ENCODE measurements at regions not wholly inside any gene's neighbourhood (a gene's known extent, or its start where the extent isn't known, plus 50 kb on each side); places are given as distances from the start of the nearest gene placed in this dataset.

DNA sequence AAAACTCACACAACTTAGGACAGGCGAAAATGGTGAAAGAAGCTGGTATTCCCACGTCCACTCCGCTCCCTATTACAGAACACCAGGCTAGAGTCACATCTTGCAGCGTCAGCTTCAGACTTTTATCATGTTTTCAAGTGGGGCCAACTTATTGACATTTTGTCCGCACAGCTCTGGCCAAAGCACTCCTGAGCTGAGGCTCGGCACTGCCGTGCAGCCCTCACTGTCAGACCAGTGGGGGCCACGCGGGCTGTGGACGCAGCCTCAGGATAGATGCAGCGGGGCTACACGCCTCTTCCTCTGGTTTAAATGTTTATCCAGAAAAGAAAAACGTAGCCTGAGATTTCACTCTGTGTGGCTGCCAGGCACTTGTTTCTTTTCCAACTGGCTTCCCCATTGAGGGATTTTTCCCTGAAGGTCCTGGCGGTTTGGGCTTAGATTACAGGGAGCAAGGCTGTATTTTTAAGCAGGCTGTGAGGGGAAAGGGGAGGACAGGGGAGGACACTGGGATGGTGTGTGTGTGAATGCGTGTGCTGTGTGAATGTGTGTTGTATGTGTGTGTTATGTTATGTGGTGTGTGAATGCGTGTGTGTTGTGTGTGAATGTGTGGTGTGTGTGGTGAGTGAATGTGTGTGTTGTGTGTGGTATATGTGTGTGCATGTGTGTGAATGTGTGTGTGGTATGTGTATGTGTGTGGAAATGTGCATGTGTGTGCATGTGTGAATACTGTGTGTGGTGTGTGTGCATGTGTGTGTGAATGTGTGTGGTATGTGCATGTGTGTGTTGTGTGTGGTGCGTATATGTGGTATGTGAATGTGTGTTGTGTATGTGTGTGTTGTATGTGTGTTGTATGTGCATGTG is 267.6 kb downstream of the DCDC2C start:
- no peak overlapping the region for H3K27ac ChIP-seq (replicated peaks in 1 of 4)
- intact Hi-C loops (cut with DNase I): no loop called here
- TF ChIP-seq POLR2A (IDR thresholded peaks at IDR 0.05; ENCODE audit: low read depth): no peak
- TF ChIP-seq, protein P1, sequence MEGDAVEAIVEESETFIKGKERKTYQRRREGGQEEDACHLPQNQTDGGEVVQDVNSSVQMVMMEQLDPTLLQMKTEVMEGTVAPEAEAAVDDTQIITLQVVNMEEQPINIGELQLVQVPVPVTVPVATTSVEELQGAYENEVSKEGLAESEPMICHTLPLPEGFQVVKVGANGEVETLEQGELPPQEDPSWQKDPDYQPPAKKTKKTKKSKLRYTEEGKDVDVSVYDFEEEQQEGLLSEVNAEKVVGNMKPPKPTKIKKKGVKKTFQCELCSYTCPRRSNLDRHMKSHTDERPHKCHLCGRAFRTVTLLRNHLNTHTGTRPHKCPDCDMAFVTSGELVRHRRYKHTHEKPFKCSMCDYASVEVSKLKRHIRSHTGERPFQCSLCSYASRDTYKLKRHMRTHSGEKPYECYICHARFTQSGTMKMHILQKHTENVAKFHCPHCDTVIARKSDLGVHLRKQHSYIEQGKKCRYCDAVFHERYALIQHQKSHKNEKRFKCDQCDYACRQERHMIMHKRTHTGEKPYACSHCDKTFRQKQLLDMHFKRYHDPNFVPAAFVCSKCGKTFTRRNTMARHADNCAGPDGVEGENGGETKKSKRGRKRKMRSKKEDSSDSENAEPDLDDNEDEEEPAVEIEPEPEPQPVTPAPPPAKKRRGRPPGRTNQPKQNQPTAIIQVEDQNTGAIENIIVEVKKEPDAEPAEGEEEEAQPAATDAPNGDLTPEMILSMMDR (IDR thresholded peaks at IDR 0.05): no peak
- no peak for TF ChIP-seq POLR2AphosphoS5 (IDR thresholded peaks at IDR 0.05)
- no peak for TF ChIP-seq EP300 (IDR thresholded peaks at IDR 0.05)
- H3K4me3 ChIP-seq: no peak overlapping the region
- H3K27me3 ChIP-seq: peaks cover 0 to 44% (median 0%) of the 10 kb centered on the region in 4 donors
- peak; percentile 68 for DNase-seq (ENCODE audit: extremely low spot score)
- no peaks in the 10 kb centered on the region for H3K4me1 ChIP-seq
- H3K9me3 ChIP-seq: no peaks in the 10 kb centered on the region
- WGBS: 54% methylated on average over 17 of the region's 17 CpGs
- no peaks in the 10 kb centered on the region for H3K36me3 ChIP-seq

DNA sequence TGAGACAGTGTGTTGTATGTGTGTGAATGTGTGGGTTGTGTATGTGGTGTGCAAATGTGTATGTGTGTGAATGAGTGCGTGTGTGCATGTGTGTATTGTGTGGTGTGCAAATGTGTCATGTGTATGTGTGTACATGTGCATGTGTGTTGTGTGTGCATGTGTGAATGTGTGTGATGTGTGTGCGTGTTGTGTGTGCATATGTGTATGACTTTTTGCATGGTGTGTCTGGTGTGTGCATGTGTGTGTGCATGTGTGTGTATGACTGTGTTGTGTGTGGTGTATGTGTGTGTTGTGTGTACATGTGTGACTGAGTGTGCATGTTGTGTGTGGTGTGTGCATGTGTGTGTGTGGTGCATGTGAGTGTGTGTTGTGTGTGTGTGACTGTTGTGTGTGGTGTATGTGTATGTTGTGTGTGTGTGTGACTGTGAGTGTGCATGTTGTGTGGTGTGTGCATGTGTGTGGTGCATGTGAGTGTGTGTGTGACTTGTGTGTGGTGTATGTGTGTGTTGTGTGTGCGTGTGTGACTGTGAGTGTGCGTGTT is 268.3 kb downstream of the DCDC2C start:
- TF ChIP-seq, protein P1 (IDR thresholded peaks at IDR 0.05): no peak
- TF ChIP-seq POLR2A (IDR thresholded peaks at IDR 0.05; ENCODE audit: low read depth) (no peak), POLR2AphosphoS5 (IDR thresholded peaks at IDR 0.05) (no peak), EP300 (IDR thresholded peaks at IDR 0.05) (no peak)

DNA sequence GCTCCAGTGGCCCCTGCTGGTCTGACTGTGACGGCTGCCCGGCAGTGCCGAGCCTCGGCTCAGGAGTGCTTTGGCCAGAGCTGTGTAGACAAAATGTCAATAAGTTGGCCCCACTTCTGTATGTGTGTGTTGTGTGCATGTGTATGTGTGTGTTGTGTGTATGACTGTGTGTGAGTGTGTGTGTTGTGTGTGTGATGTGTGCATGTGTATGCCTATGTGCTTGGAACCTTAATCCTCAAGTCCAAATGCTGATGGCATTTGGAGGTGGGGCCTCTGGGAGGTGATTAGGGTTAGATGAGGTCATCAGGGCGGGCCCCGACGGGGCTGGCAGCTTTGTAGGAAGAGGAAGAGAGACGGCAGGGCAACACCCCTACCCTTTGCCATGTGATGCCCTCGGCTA is 269.0 kb downstream of the DCDC2C start:
- DNase-seq (ENCODE audit: extremely low spot score): peak; percentile 64
- intact Hi-C loops (cut with DNase I): no loop called here
- no peak for TF ChIP-seq POLR2AphosphoS5 (IDR thresholded peaks at IDR 0.05)
- no peak for TF ChIP-seq EP300 (IDR thresholded peaks at IDR 0.05)
- no peak for TF ChIP-seq POLR2A (IDR thresholded peaks at IDR 0.05; ENCODE audit: low read depth)
- TF ChIP-seq, protein P1 (IDR thresholded peaks at IDR 0.05): no peak
- WGBS: 84% methylated on average over 5 of the region's 9 CpGs
- Histone ChIP-seq H3K27ac (replicated peaks in 1 of 4) (no peak overlapping the region), H3K4me1 (no peaks in the 10 kb centered on the region), H3K9me3 (no peaks in the 10 kb centered on the region), H3K4me3 (no peak overlapping the region), H3K36me3 (no peaks in the 10 kb centered on the region), H3K27me3 (peaks cover 0 to 38% (median 0%) of the 10 kb centered on the region in 4 donors)

More for the DNA sequence above, 268.3 kb downstream of the DCDC2C start:
- no peak overlapping the region for H3K27ac ChIP-seq (replicated peaks in 1 of 4)
- H3K9me3 ChIP-seq: no peaks in the 10 kb centered on the region
- H3K4me3 ChIP-seq: no peak overlapping the region
- peaks cover 0 to 43% (median 0%) of the 10 kb centered on the region in 4 donors for H3K27me3 ChIP-seq
- no peaks in the 10 kb centered on the region for H3K4me1 ChIP-seq
- 92% methylated on average over 4 of the region's 4 CpGs for WGBS
- no peaks in the 10 kb centered on the region for H3K36me3 ChIP-seq
- intact Hi-C loops (cut with DNase I): no loop called here
- DNase-seq (ENCODE audit: extremely low spot score): peak; percentile 42

DNA sequence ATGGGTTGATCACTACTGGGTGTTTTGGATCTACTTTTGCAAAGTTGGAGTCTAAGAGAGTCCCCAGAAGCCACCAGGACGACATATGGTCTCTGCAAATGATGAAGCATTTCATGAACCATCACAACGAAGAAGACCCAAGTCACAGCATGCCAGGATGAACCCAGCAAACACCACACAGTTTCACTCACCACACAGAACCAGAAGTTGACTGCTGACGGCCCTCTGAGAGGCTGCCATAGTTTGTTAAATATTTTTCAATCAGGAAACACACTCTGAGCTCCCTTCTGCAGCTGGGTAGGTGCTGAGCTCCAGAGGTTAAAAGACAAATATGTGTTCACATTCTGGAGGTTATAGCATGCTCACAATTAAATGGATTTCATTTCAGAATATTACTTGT is 271.4 kb downstream of the DCDC2C start:
- peak; percentile 74 for DNase-seq (ENCODE audit: extremely low spot score)
- WGBS: 73% methylated on average over 3 of the region's 3 CpGs
- TF ChIP-seq POLR2AphosphoS5 (IDR thresholded peaks at IDR 0.05) (no peak), POLR2A (IDR thresholded peaks at IDR 0.05; ENCODE audit: low read depth) (no peak)
- Histone ChIP-seq H3K36me3 (no peaks in the 10 kb centered on the region), H3K4me1 (no peaks in the 10 kb centered on the region), H3K27ac (replicated peaks in 1 of 4) (no peak overlapping the region), H3K9me3 (peaks cover 0 to 7% (median 0%) of the 10 kb centered on the region in 4 donors), H3K4me3 (no peak overlapping the region), H3K27me3 (peaks cover 0 to 33% (median 0%) of the 10 kb centered on the region in 4 donors)
- intact Hi-C loops (cut with DNase I): no loop called here

DNA sequence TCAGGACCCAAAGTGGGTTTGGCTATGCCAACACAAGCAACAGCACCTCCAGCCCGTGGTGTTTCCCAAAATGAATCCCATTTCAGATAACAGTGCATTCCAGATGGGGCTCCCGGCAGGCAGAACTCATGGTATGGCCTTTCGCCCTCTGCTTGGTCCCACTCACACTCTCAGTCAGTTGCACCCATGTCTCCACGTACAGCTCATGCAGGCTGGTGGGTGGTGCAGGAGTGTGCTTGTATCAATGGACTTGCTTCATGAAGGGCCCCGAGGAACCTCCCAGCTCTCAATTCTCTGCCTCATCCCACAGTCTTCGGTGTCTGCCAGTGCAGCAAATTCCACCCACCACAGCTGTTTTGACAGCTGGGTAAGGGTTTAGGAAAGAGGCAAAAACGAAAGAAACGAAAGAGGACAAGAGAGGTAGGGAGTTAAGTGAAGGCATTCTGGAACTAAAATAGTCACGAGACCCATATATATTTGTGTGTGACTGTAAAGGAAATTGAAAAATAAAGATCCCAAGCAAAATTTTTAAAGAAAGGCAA is 278.1 kb downstream of the DCDC2C start:
- H3K4me3 ChIP-seq: no peak overlapping the region
- 75% methylated on average over 9 of the region's 9 CpGs for WGBS
- peaks cover 0 to 8% (median 0%) of the 10 kb centered on the region in 4 donors for H3K9me3 ChIP-seq
- no peaks in the 10 kb centered on the region for H3K36me3 ChIP-seq
- TF ChIP-seq POLR2AphosphoS5 (IDR thresholded peaks at IDR 0.05) (no peak), POLR2A (IDR thresholded peaks at IDR 0.05; ENCODE audit: low read depth) (no peak)
- H3K27ac ChIP-seq (replicated peaks in 1 of 4): no peak overlapping the region
- H3K27me3 ChIP-seq: no peaks in the 10 kb centered on the region
- no peaks in the 10 kb centered on the region for H3K4me1 ChIP-seq
- intact Hi-C loops (cut with DNase I): no loop called here
- DNase-seq (ENCODE audit: extremely low spot score): peak; percentile 86
